Epithelial cell of esophagus (primary cell): ENCODE measurements at regions not wholly inside any gene's neighbourhood (a gene's known extent, or its start where the extent isn't known, plus 50 kb on each side); places are given as distances from the start of the nearest gene placed in this dataset.

ENCODE experiments used
- DNase-seq: peaks from one replicate; pipeline ENCODE4 v3.0.0; 2010; ENCODE audit warnings: low read depth
- H3K4me3 ChIP-seq: 2 replicates; pipeline ENCODE4 v1.5.1; 2011; ENCODE audit warnings: mild to moderate bottlenecking, low read length, control low read depth
- CTCF ChIP-seq: IDR thresholded peaks from 2 replicates; pipeline ENCODE4 v1.5.1; 2011; ENCODE audit warnings: low read depth, mild to moderate bottlenecking, low read length, control low read depth, inconsistent platforms; ENCODE audit not compliant: insufficient read depth; ENCODE audit errors: missing control alignments

GRCh38 chr16:61576476-61576875 lies 459.8 kb downstream of the CDH8 start:
- no peak for DNase-seq
- no peak for TF ChIP-seq CTCF
- no peak overlapping the region for H3K4me3 ChIP-seq

- TF ChIP-seq CTCF: no peak
- DNase-seq: no peak
- no peak overlapping the region for H3K4me3 ChIP-seq
Observed at GRCh38 chr16:61575617-61576016, 460.6 kb downstream of the CDH8 start.

GRCh38 chr16:61569028-61569427 lies 467.2 kb downstream of the CDH8 start:
- no peak overlapping the region for H3K4me3 ChIP-seq
- TF ChIP-seq CTCF: no peak
- no peak for DNase-seq

GRCh38 chr16:61564716-61565115 lies 471.5 kb downstream of the CDH8 start:
- H3K4me3 ChIP-seq: no peak overlapping the region
- TF ChIP-seq CTCF: no peak
- DNase-seq: no peak

GRCh38 chr16:61555718-61556441 lies 480.4 kb downstream of the CDH8 start:
- no peak for DNase-seq
- no peak for TF ChIP-seq CTCF
- no peak overlapping the region for H3K4me3 ChIP-seq

- no peak for DNase-seq
- H3K4me3 ChIP-seq: no peak overlapping the region
- TF ChIP-seq CTCF: no peak
Observed at GRCh38 chr16:61549327-61549726, 486.9 kb downstream of the CDH8 start.

- DNase-seq: no peak
- no peak for TF ChIP-seq CTCF
- H3K4me3 ChIP-seq: no peak overlapping the region
Observed at GRCh38 chr16:61547626-61548025, 488.6 kb downstream of the CDH8 start.
